Caco-2 (cell line): ENCODE measurements at regions not wholly inside any gene's neighbourhood (a gene's known extent, or its start where the extent isn't known, plus 50 kb on each side); places are given as distances from the start of the nearest gene placed in this dataset.

Experiments used
- BruUV-seq: library from RNA; stranded (reverse); fragments of 400-500 nt; replicated peaks from 2 replicates; lab custom pipeline; 2021; lab: Mats Ljungman, UMichigan
- CTCF ChIA-PET: fragments of 300-600 bp; sonication (Branson Sonifier 250); formaldehyde crosslinking; loops from one replicate; lab custom pipeline; 2022; ENCODE audit warnings: antibody characterized with exemption; lab: Charles Lee
- POLR2A ChIA-PET: fragments of 300-600 bp; sonication (Branson Sonifier 250); formaldehyde crosslinking; loops from one replicate; lab custom pipeline; 2022; ENCODE audit warnings: antibody characterized with exemption; lab: Charles Lee
- DNase-seq, 2 experiments: peaks; one replicate each; pipeline versions ENCODE4 v3.0.0 to v3.0.0-alpha.2; 2020 to 2022
- H3K27me3 ChIP-seq: replicated peaks from 2 replicates; pipeline ENCODE4 v1.6.0; 2011; ENCODE audit warnings: low read length; ENCODE audit not compliant: control insufficient read depth, insufficient read depth
- H3K36me3 ChIP-seq: 2 replicates; pipeline ENCODE4 v1.5.1; 2011; ENCODE audit warnings: low read length; ENCODE audit not compliant: control insufficient read depth, insufficient read depth
- H3K4me1 ChIP-seq: fragments of 250-450 bp; sonication (Bioruptor Pico); 2 replicates; pipeline ENCODE4 v1.5.1; 2020; ENCODE audit warnings: mild to moderate bottlenecking
- H3K4me3 ChIP-seq: 2 replicates; pipeline ENCODE4 v1.5.1; 2011; ENCODE audit warnings: low read depth, mild to moderate bottlenecking, control low read depth, low read length
- H3K9me3 ChIP-seq: fragments of 250-450 bp; sonication (Bioruptor Pico); 2 replicates; pipeline ENCODE4 v1.5.1; 2020; ENCODE audit warnings: mild to moderate bottlenecking, moderate library complexity
- H3K27ac Mint-ChIP-seq: one replicate; pipeline ENCODE4 v1.8.0; 2022; ENCODE audit warnings: mixed read lengths; ENCODE audit not compliant: unreplicated experiment
- H3K27me3 Mint-ChIP-seq: one replicate; pipeline ENCODE4 v1.8.0; 2022; ENCODE audit warnings: mixed read lengths; ENCODE audit not compliant: insufficient read depth, unreplicated experiment
- H3K36me3 Mint-ChIP-seq: one replicate; pipeline ENCODE4 v1.8.0; 2022; ENCODE audit warnings: mild to moderate bottlenecking, mixed read lengths; ENCODE audit not compliant: insufficient read depth, unreplicated experiment
- H3K4me1 Mint-ChIP-seq: one replicate; pipeline ENCODE4 v1.8.0; 2022; ENCODE audit warnings: low read depth, mixed read lengths; ENCODE audit not compliant: unreplicated experiment
- H3K4me3 Mint-ChIP-seq: one replicate; pipeline ENCODE4 v1.8.0; 2022; ENCODE audit warnings: mild to moderate bottlenecking, moderate library complexity, mixed read lengths; ENCODE audit not compliant: unreplicated experiment
- H3K9me3 Mint-ChIP-seq: one replicate; pipeline ENCODE4 v1.8.0; 2022; ENCODE audit warnings: mixed read lengths; ENCODE audit not compliant: unreplicated experiment
- intact Hi-C: fragments of 100-400 bp; cut with micrococcal nuclease; formaldehyde crosslinking; loops from one replicate; pipeline ENCODE4 v1.10.0; 2022; ENCODE audit not compliant: unreplicated experiment
- TF ChIP-seq, protein P1 (sequence below), 2 experiments: fragments of 200-600 bp in 1 of 2; IDR thresholded peaks; 1 replicate in 1 of 2; 2 replicates in 1 of 2; pipeline versions ENCODE4 v1.5.1 to v1.8.0; 2011 to 2022; ENCODE audit warnings: antibody characterized with exemption in 1 of 2, control low read depth in 1 of 2, inconsistent platforms in 1 of 2, low read depth in 1 of 2, low read length in 1 of 2, mild to moderate bottlenecking in 1 of 2, moderate library complexity in 1 of 2; ENCODE audit not compliant: insufficient read depth in 1 of 2, severe bottlenecking in 1 of 2, unreplicated experiment in 1 of 2

DNA sequence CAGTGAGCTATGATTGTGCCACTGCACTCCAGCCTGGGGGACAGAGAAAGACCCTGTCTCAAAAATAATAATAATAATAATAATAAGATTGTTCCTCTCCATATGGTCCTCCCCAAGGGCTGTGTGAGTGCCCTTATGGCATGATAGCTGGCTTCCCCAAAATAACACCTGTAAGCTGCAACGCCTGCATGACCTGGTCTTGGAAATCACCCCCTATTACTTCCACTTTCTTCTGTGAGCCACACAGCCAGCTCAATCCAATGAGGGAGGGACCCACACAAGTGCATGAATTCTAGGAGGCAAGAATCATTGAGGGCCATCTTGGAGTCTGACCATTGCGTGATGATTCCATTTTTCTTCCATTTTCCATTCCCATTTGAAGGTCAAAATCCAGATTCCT is 82.7 kb upstream of the CALN1 start:
- Histone ChIP-seq H3K27me3 (no peaks in the 10 kb centered on the region), H3K4me1 (no peaks in the 10 kb centered on the region), H3K36me3 (no peaks in the 10 kb centered on the region), H3K9me3 (peaks cover 13% of the 10 kb centered on the region), H3K4me3 (no peak overlapping the region)
- peaks cover 15% of the 10 kb centered on the region for H3K9me3 Mint-ChIP-seq
- H3K36me3 Mint-ChIP-seq, result no peaks in the 10 kb centered on the region
- TF ChIP-seq, protein P1, sequence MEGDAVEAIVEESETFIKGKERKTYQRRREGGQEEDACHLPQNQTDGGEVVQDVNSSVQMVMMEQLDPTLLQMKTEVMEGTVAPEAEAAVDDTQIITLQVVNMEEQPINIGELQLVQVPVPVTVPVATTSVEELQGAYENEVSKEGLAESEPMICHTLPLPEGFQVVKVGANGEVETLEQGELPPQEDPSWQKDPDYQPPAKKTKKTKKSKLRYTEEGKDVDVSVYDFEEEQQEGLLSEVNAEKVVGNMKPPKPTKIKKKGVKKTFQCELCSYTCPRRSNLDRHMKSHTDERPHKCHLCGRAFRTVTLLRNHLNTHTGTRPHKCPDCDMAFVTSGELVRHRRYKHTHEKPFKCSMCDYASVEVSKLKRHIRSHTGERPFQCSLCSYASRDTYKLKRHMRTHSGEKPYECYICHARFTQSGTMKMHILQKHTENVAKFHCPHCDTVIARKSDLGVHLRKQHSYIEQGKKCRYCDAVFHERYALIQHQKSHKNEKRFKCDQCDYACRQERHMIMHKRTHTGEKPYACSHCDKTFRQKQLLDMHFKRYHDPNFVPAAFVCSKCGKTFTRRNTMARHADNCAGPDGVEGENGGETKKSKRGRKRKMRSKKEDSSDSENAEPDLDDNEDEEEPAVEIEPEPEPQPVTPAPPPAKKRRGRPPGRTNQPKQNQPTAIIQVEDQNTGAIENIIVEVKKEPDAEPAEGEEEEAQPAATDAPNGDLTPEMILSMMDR (IDR thresholded peaks at IDR 0.05; ENCODE audit: insufficient read depth in 1 of 2, low read depth in 1 of 2, low read length in 1 of 2, severe bottlenecking in 1 of 2, unreplicated experiment in 1 of 2), result no peak
- H3K4me3 Mint-ChIP-seq, result no peak overlapping the region
- no TSS peak for BruUV-seq
- POLR2A ChIA-PET, result interaction anchor here (0.6 kb wide), 1 partner anchor 272 kb away, joined by 3 read pairs; no protein-coding TSS in a partner anchor
- CTCF ChIA-PET, result no interaction called here
- intact Hi-C loops, result loop anchor here (10.0 kb wide), 1 partner anchor 140 kb away; no protein-coding TSS in a partner anchor
- H3K4me1 Mint-ChIP-seq, result no peaks in the 10 kb centered on the region
- H3K27me3 Mint-ChIP-seq, result no peaks in the 10 kb centered on the region
- no peak overlapping the region for H3K27ac Mint-ChIP-seq
- DNase-seq, result no peak

DNA sequence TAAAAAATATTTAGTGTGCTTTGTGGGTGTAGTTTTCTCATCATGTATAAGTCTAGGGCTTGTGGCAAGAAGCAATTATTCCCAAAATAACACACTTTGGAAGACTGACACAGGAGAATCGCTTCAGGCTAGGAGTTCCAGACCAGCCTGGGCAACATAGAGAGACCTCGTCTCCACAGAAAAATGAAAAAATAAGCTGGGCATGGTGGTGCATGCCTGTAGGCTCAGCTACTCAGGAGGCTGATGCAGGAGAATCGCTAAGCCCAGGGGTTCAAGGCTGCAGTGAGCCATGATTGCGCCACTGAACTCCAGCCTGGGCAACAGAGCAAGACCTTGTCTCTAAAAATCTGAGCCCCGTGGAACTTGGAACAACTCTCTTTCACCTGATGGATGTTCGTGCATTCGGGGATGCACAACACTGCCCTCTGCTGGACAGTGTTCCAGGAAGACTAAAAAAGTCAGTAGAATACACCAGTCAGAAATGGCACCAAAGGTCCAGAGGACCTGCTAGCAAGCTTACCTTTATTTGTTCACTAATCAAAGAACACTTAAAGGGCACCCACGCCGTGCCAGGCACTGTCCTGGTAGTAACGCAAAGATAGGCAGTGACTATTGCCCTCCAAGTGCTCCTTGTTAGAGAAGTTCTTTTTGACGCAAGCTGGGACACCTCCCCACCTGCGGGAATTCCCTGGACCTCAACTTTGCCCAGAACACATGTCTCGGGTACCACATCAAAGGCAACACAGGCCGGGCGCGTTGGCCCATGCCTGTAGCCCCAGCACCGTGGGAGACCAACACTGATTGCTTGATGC is 81.9 kb upstream of the CALN1 start:
- H3K4me1 ChIP-seq, result no peaks in the 10 kb centered on the region
- BruUV-seq, result no TSS peak
- H3K4me3 ChIP-seq, result no peak overlapping the region
- Mint-ChIP-seq H3K4me3 (no peak overlapping the region), H3K27ac (no peak overlapping the region), H3K4me1 (no peaks in the 10 kb centered on the region), H3K9me3 (peaks cover 11% of the 10 kb centered on the region), H3K27me3 (no peaks in the 10 kb centered on the region), H3K36me3 (no peaks in the 10 kb centered on the region)
- ChIA-PET CTCF (no interaction called here), POLR2A (interaction anchor here (0.6 kb wide), 1 partner anchor 272 kb away, joined by 3 read pairs; no protein-coding TSS in a partner anchor)
- H3K9me3 ChIP-seq, result peaks cover 13% of the 10 kb centered on the region
- no peaks in the 10 kb centered on the region for H3K27me3 ChIP-seq
- intact Hi-C loops, result loop anchor here (10.0 kb wide), 1 partner anchor 141 kb away; no protein-coding TSS in a partner anchor
- DNase-seq, result peak; percentile 68 to 75
- TF ChIP-seq, protein P1 (IDR thresholded peaks at IDR 0.05; ENCODE audit: insufficient read depth in 1 of 2, low read depth in 1 of 2, low read length in 1 of 2, severe bottlenecking in 1 of 2, unreplicated experiment in 1 of 2), result peak; percentile 73 to 85
- H3K36me3 ChIP-seq, result no peaks in the 10 kb centered on the region

DNA sequence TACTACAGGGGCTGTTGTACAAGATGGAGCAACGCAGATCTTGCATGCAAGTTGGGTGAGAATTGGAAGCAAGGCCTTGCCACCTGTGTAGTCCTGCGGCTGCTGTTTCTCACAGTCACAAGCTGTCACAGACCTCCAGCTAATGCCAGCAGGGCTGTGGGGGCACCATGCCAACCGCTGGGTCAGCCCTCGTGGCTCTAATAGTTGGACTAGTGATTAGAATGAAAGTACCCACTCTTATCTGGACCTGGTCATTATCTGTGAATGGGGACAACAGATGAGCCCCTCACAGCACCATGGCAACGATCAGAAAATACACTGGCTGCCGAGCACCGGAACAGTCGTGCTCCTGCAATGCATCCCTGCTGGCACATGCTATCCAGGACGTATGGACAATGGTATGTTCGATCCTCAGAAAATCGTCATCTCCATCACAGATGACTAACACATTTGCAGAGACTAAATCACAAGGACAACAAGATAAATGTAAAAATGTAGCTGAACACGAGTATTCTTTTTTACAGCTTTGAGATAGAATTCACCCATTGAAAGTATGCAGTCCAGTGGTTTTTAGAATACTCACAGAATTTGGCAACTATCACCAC is 80.4 kb upstream of the CALN1 start:
- no peaks in the 10 kb centered on the region for H3K4me1 ChIP-seq
- H3K9me3 ChIP-seq, result peaks cover 3% of the 10 kb centered on the region
- H3K4me3 ChIP-seq, result no peak overlapping the region
- peaks cover 7% of the 10 kb centered on the region for H3K9me3 Mint-ChIP-seq
- intact Hi-C loops, result loop anchor here (10.0 kb wide), 1 partner anchor 142 kb away; no protein-coding TSS in a partner anchor
- no peak for DNase-seq
- no peaks in the 10 kb centered on the region for H3K27me3 Mint-ChIP-seq
- no peaks in the 10 kb centered on the region for H3K36me3 Mint-ChIP-seq
- no peak overlapping the region for H3K27ac Mint-ChIP-seq
- BruUV-seq, result no TSS peak
- TF ChIP-seq, protein P1 (IDR thresholded peaks at IDR 0.05; ENCODE audit: insufficient read depth in 1 of 2, low read depth in 1 of 2, low read length in 1 of 2, severe bottlenecking in 1 of 2, unreplicated experiment in 1 of 2), result no peak
- H3K4me3 Mint-ChIP-seq, result no peak overlapping the region
- ChIA-PET CTCF (no interaction called here), POLR2A (no interaction called here)
- no peaks in the 10 kb centered on the region for H3K36me3 ChIP-seq
- no peaks in the 10 kb centered on the region for H3K27me3 ChIP-seq
- H3K4me1 Mint-ChIP-seq, result no peaks in the 10 kb centered on the region
